GM13976 (cell line): ENCODE measurements at regions not wholly inside any gene's neighbourhood (a gene's known extent, or its start where the extent isn't known, plus 50 kb on each side); places are given as distances from the start of the nearest gene placed in this dataset.
"Not testable (repeated sequence)": the region's sequence is repeated elsewhere in the genome, so short reads cannot be mapped to it uniquely, and the experiment has no call there.

Source experiments
- DNase-seq: peaks from one replicate; pipeline ENCODE4 v3.0.0; 2012; ENCODE audit warnings: low spot score
- in situ Hi-C: fragments of 300-500 bp; cut with MboI; formaldehyde crosslinking; loops from one replicate; pipeline ENCODE4 v1.12.0; 2022; ENCODE audit warnings: low sequenced_read_pairs, mixed read lengths, inconsistent platforms; ENCODE audit not compliant: unreplicated experiment
- TF ChIP-seq, protein P1 (sequence below): IDR thresholded peaks from 2 replicates; pipeline ENCODE4 v1.5.1; 2012; ENCODE audit warnings: borderline replicate concordance, mild to moderate bottlenecking; ENCODE audit not compliant: insufficient read depth; ENCODE audit errors: extremely low read depth, missing control alignments, control extremely low read depth

DNA sequence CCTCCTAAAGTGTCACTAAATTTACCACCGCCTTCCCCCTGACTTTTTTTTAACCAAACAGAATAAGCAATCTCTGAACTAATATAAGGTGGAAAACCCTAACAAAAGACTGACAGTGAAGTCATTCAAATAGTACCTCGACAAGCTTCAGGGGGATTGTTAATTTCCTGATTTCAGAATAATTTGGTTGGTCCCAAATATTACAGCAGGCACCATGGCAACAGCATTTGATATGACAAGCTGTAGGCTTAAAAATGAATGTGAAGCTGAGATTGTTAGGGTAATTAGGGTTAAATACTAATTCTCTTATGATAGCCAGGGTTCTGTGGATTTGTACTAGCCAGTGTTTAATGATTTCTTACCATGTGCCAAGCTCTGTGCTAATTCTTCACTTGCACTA is 63.5 kb upstream of the GOLGA8B start:
- DNase-seq: no peak
- TF ChIP-seq, protein P1, sequence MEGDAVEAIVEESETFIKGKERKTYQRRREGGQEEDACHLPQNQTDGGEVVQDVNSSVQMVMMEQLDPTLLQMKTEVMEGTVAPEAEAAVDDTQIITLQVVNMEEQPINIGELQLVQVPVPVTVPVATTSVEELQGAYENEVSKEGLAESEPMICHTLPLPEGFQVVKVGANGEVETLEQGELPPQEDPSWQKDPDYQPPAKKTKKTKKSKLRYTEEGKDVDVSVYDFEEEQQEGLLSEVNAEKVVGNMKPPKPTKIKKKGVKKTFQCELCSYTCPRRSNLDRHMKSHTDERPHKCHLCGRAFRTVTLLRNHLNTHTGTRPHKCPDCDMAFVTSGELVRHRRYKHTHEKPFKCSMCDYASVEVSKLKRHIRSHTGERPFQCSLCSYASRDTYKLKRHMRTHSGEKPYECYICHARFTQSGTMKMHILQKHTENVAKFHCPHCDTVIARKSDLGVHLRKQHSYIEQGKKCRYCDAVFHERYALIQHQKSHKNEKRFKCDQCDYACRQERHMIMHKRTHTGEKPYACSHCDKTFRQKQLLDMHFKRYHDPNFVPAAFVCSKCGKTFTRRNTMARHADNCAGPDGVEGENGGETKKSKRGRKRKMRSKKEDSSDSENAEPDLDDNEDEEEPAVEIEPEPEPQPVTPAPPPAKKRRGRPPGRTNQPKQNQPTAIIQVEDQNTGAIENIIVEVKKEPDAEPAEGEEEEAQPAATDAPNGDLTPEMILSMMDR: no peak
- in situ Hi-C loops: no loop called here

DNA sequence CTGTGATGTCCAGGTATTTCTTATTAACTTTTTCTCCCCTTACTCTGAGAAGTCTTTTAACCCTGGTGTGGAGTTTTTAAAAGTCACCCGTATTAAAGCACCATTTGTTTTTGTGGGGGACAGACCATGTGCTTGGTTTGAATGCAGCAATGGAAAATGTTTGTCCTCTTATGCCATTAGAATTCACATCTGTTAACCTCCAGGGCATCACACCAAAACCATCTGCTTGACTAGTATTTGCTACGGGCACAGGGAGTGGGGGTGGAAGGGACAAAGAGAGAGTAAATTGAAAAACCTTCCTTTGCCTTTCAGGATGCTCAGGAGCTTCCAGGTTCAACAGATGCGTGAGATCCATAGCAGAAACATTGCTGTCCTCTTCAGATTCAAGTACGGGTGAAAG is 61.4 kb upstream of the GOLGA8B start:
- in situ Hi-C loops: no loop called here

DNA sequence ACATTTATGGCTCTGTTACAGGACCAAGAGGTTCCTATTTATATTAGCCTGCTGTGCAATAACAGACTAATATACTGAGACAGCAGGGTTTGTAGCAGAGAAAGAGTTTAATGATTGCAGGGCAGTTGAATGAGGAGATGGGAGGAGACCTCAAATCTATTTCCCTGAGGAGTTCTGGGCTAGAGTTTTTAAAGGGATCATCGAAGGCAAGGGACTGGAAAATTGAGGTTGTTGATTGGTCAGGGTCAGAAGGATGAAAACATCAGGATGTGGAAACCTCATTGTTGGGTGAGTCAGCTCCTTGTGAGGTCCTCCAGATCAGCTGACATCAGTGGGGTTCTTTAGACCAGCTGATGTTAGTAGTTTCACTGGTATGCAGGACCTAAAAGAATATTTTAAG is 60.6 kb upstream of the GOLGA8B start:
- no peak for DNase-seq
- TF ChIP-seq, protein P1: no peak

More for the DNA sequence above, 61.4 kb upstream of the GOLGA8B start:
- TF ChIP-seq, protein P1: no peak
- no peak for DNase-seq

DNA sequence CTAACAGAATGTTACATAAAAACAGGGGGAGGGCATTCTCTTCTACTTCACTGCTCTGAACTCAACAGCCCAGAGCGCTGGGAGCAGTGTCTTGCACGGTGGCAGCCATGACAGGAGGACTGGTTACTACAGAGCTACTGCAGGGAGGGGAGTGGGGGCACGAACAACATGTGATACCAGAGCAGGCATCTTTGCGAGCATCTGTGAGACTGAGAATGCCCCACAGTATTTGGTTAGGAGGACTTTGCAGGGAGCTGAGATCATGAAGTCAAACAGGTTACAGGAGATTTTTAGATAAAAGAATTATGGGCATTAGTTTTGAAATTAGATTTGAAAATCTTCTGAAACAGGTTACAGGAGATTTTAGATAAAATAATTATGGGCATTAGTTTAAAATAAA is 58.8 kb upstream of the GOLGA8B start:
- DNase-seq: no peak
- TF ChIP-seq, protein P1: no peak
- in situ Hi-C loops: no loop called here

More for the DNA sequence above, 60.6 kb upstream of the GOLGA8B start:
- in situ Hi-C loops: no loop called here

DNA sequence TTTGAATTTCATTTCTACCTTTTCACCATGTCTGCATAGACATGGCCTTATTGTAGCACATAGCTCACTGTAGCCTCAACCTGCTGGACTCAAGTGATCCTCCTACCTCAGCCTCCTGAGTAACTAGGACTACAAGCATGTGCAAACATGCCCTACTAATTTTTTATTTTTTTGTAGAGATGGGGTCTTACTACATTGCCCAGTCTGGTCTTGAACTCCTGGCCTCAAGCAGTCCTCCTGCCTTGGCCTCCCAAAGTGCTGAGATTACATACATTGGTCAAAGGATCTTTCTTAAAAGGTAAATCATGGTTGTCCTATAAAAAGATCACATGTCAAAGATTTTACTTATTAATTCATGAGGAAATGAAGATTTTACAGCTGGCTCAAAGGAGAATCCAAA is 57.2 kb upstream of the GOLGA8B start:
- TF ChIP-seq, protein P1: no peak
- no peak for DNase-seq
- in situ Hi-C loops: no loop called here

DNA sequence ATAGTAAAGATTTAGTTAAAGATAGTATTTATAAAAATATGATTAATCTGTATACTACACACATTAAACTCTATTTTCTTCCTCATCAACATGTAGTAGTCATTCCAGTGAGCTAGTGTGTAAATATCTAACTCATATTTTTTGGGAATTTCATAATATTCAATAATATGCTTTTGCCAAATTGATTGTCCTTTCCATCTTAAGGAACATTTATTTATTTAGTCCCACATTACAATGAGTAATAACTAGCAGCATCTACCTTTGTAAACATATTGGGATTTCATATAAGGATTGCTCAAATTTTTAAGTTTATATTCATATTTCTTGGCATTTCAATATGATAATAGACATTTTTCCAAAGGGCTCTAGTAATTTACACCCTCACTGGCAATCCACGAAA is 53.9 kb upstream of the GOLGA8B start:
- TF ChIP-seq, protein P1: no peak
- DNase-seq: no peak
- in situ Hi-C loops: no loop called here

DNA sequence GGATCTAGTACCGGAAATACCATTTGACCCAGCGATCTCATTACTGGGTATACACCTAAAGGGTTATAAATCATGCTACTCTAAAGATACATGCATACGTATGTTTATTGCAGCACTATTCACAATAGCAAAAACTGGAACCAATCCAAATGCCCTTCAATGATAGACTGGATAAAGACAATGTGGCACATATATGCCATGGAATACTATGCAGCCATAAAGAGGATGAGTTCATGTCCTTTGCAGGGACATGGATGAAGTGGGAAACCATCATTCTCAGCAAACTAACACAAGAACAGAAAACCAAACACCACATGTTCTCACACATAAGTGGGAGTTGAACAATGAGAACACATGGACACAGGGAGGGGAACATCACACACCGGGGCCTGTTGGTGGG is 50.2 kb upstream of the GOLGA8B start:
- in situ Hi-C loops, DNase-seq: not testable (repeated sequence)
